Hematopoietic multipotent progenitor cell treated with erythropoietin and hydrocortisone succinate and interleukin-3 and kit ligand, for 8 days (in vitro differentiated cells): ENCODE measurements at regions not wholly inside any gene's neighbourhood (a gene's known extent, or its start where the extent isn't known, plus 50 kb on each side); places are given as distances from the start of the nearest gene placed in this dataset.

Source experiments
- DNase-seq: peaks from one replicate; pipeline ENCODE4 v3.0.0-alpha.2; 2015

GRCh38 chr4:13118633-13119032, 365.5 kb downstream of the RAB28 start:
- DNase-seq = no peak

- DNase-seq = no peak
Measured at GRCh38 chr4:13117185-13117584, 367.0 kb downstream of the RAB28 start.

- no peak for DNase-seq
Measured at GRCh38 chr4:13112030-13112429, 372.1 kb downstream of the RAB28 start.

GRCh38 chr4:13109536-13109935, 374.6 kb downstream of the RAB28 start:
- DNase-seq = no peak

GRCh38 chr4:13108096-13108495, 376.0 kb downstream of the RAB28 start:
- no peak for DNase-seq

GRCh38 chr4:13103382-13104015, 380.6 kb downstream of the RAB28 start:
- no peak for DNase-seq

- no peak for DNase-seq
Measured at GRCh38 chr4:13102092-13102742, 381.9 kb downstream of the RAB28 start.

- DNase-seq = no peak
Measured at GRCh38 chr4:13097971-13098370, 386.2 kb downstream of the RAB28 start.

GRCh38 chr4:13095722-13096121, 388.4 kb downstream of the RAB28 start:
- DNase-seq = no peak

GRCh38 chr4:13093170-13093569, 391.0 kb downstream of the RAB28 start:
- DNase-seq = no peak

- DNase-seq = no peak
Measured at GRCh38 chr4:13092702-13093101, 391.4 kb downstream of the RAB28 start.

- no peak for DNase-seq
Measured at GRCh38 chr4:13089659-13089998, 394.5 kb downstream of the RAB28 start.

- no peak for DNase-seq
Measured at GRCh38 chr4:13088726-13089658, 395.1 kb downstream of the RAB28 start.

GRCh38 chr4:13087041-13087440, 397.1 kb downstream of the RAB28 start:
- no peak for DNase-seq

- DNase-seq = no peak
Measured at GRCh38 chr4:13084210-13084609, 399.9 kb downstream of the RAB28 start.

- DNase-seq = no peak
Measured at GRCh38 chr4:13081830-13082229, 402.3 kb downstream of the RAB28 start.

- DNase-seq = no peak
Measured at GRCh38 chr4:13067077-13067476, 417.1 kb downstream of the RAB28 start.

GRCh38 chr4:13059019-13059418, 425.1 kb downstream of the RAB28 start:
- DNase-seq = no peak

- DNase-seq = no peak
Measured at GRCh38 chr4:13056630-13057189, 427.4 kb downstream of the RAB28 start.

- DNase-seq = no peak
Measured at GRCh38 chr4:13054420-13054970, 429.6 kb downstream of the RAB28 start.

- no peak for DNase-seq
Measured at GRCh38 chr4:13047591-13047990, 436.5 kb downstream of the RAB28 start.

GRCh38 chr4:13036841-13037240, 447.3 kb downstream of the RAB28 start:
- DNase-seq = no peak

- no peak for DNase-seq
Measured at GRCh38 chr4:13032936-13033335, 451.2 kb downstream of the RAB28 start.
